AG09319 (cell line): ENCODE measurements at regions not wholly inside any gene's neighbourhood (a gene's known extent, or its start where the extent isn't known, plus 50 kb on each side); places are given as distances from the start of the nearest gene placed in this dataset.

Experiments used
- DNase-seq: peaks from one replicate; pipeline ENCODE4 v3.0.0-alpha.2; 2010; ENCODE audit warnings: low read depth; ENCODE audit errors: extremely low read depth
- CTCF ChIP-seq: IDR thresholded peaks from 2 replicates; pipeline ENCODE4 v1.5.1; 2011; ENCODE audit warnings: low read depth, mild to moderate bottlenecking, inconsistent platforms, low read length, moderate library complexity

DNA sequence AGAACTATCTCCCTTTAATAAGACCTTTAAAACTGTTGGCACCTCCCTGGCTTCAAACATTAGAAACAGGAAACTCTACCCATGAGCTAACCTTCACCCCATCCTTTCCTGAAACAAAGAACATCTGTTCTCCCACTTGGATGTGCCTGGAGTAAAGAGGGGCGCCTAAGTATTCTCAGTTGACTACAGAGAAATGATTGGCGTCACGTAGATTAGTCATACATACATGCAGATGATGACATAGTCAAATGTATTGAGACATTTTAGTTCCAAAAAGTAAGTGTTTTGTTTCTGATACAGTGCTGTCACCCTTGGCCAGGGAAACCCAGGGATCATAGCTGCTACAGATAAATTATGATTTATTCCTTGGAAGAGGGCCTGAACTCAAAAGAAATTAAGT is 260.0 kb upstream of the PLEKHG7 start:
- no peak for TF ChIP-seq CTCF
- no peak for DNase-seq

DNA sequence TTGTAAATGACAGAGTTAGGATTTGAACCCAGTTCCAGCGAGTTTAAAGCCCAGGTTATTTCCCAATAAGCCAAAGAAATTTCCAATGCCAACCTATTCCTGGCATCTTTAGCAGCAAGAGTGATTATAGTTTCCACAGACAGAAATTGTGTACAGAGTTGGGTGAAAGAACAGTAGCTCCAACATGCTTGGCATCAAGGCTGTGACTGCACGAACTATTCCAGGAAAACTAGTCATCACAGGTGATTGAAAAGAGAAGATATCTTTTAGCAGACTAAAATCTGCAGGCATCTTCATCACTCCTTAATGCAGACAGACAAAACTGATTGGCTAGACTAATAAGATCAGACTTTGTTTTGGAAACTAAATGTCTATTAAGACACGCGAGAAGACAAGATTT is 262.7 kb upstream of the PLEKHG7 start:
- DNase-seq, result no peak
- TF ChIP-seq CTCF, result no peak

DNA sequence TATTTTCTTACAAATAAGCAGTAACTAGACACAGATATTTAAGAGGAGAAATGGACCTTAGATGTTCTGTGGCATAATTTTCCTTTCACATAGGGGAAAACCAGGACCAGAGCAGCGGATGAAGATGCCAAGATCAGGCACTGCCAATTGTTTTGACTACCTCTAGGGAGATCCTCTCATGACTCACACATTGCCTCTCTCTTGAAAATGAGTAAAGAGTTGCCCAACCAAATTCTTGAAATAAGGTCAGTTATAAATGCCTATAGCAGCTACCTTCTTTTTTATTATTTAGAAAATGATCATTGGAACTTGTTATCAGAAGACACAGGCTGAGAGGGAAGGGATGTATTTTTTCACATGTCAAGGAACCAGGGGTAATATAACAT is 263.4 kb upstream of the PLEKHG7 start:
- peak; percentile 11 for DNase-seq
- TF ChIP-seq CTCF, result no peak

- no peak for TF ChIP-seq CTCF
- DNase-seq, result no peak
Observed at GRCh38 chr12:92438641-92439419, 264.0 kb upstream of the PLEKHG7 start.

- DNase-seq, result no peak
- TF ChIP-seq CTCF, result no peak
Observed at GRCh38 chr12:92437452-92437851, 265.3 kb upstream of the PLEKHG7 start.

- DNase-seq, result no peak
- TF ChIP-seq CTCF, result no peak
Observed at GRCh38 chr12:92436856-92437255, 265.9 kb upstream of the PLEKHG7 start.

DNA sequence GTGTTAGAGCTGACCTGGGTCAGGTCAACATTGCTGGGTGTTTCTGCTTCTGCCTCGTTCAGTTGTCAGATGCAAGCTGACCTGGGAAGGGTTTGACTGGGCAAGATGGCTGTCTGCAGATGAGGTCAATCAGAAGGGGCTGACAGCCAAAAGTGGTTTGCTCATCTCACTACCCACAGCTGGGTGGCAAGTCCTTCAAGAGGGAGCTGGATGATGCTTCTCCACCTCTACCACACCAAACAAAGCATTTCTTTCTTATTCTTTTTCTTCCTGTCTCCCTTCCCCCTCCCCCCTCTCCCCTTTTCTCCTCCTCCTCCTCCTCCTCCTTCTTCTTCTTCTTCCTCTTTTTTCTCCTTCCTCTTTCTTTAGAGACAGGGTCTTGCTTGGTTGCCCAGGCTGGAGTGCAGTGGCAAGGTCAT is 268.2 kb upstream of the PLEKHG7 start:
- DNase-seq, result no peak
- no peak for TF ChIP-seq CTCF
